KMS-11 (cell line): ENCODE measurements at regions not wholly inside any gene's neighbourhood (a gene's known extent, or its start where the extent isn't known, plus 50 kb on each side); places are given as distances from the start of the nearest gene placed in this dataset.

ENCODE experiments used
- H2AFZ ChIP-seq: fragments of 200-600 bp; sonication (generic); 2 replicates; pipeline ENCODE4 v1.6.1; 2016; ENCODE audit warnings: antibody characterized with exemption, mixed run types, low read depth
- H3K27ac ChIP-seq: fragments of 200-600 bp; sonication (generic); 2 replicates; pipeline ENCODE4 v1.6.1; 2016; ENCODE audit warnings: mild to moderate bottlenecking, mixed run types
- H3K27me3 ChIP-seq: fragments of 200-600 bp; sonication (generic); 2 replicates; pipeline ENCODE4 v1.6.1; 2017; ENCODE audit warnings: mild to moderate bottlenecking, low read depth, mixed run types, moderate library complexity; ENCODE audit not compliant: insufficient read depth
- H3K36me3 ChIP-seq: fragments of 200-600 bp; sonication (generic); 2 replicates; pipeline ENCODE4 v1.6.1; 2017; ENCODE audit warnings: mild to moderate bottlenecking, mixed run types; ENCODE audit not compliant: insufficient read depth
- H3K4me1 ChIP-seq: fragments of 200-600 bp; sonication (generic); 2 replicates; pipeline ENCODE4 v1.6.1; 2016; ENCODE audit warnings: mild to moderate bottlenecking, low read depth, mixed run types; ENCODE audit not compliant: poor library complexity, severe bottlenecking
- H3K4me2 ChIP-seq: fragments of 200-600 bp; sonication (generic); 2 replicates; pipeline ENCODE4 v1.7.0; 2016; ENCODE audit warnings: mild to moderate bottlenecking, mixed run types
- H3K4me3 ChIP-seq: fragments of 200-600 bp; sonication (generic); IDR thresholded peaks from 2 replicates; pipeline ENCODE4 v1.6.1; 2017; ENCODE audit warnings: low read depth, low read length, mixed read lengths; ENCODE audit not compliant: insufficient read depth
- H3K79me2 ChIP-seq: fragments of 200-600 bp; sonication (generic); 2 replicates; pipeline ENCODE4 v1.6.1; 2016; ENCODE audit warnings: low read depth, mixed run types; ENCODE audit not compliant: insufficient read depth
- H3K9ac ChIP-seq: fragments of 200-600 bp; sonication (generic); 2 replicates; pipeline ENCODE4 v1.6.1; 2016; ENCODE audit warnings: mild to moderate bottlenecking, mixed run types
- H4K20me1 ChIP-seq: fragments of 200-600 bp; sonication (generic); 2 replicates; pipeline ENCODE4 v1.6.1; 2016; ENCODE audit warnings: mild to moderate bottlenecking, mixed run types; ENCODE audit not compliant: insufficient read depth
- CTCF ChIP-seq: fragments of 200-600 bp; sonication (generic); conservative IDR thresholded peaks from 2 replicates; pipeline ENCODE4 v1.6.1; 2017; ENCODE audit warnings: low read depth, mild to moderate bottlenecking, antibody characterized with exemption, low read length, moderate library complexity, mixed read lengths

GRCh38 chr17:33491871-33492481 is 198.9 kb upstream of the ASIC2 start:
- Histone ChIP-seq H3K27ac (no peak overlapping the region), H4K20me1 (no peaks in the 10 kb centered on the region), H3K4me2 (no peak overlapping the region), H3K36me3 (no peaks in the 10 kb centered on the region), H3K27me3 (no peaks in the 10 kb centered on the region), H3K79me2 (no peaks in the 10 kb centered on the region), H3K4me1 (no peaks in the 10 kb centered on the region), H3K9ac (no peak overlapping the region), H3K4me3 (no peak overlapping the region), H2AFZ (no peak overlapping the region)
- no peak for TF ChIP-seq CTCF

GRCh38 chr17:33492731-33493265 is 199.7 kb upstream of the ASIC2 start:
- no peak for TF ChIP-seq CTCF
- H3K4me2 ChIP-seq = no peak overlapping the region

GRCh38 chr17:33493566-33493965 is 200.5 kb upstream of the ASIC2 start:
- H3K4me3 ChIP-seq = no peak overlapping the region
- H3K9ac ChIP-seq = no peak overlapping the region
- H3K4me2 ChIP-seq = no peak overlapping the region
- no peaks in the 10 kb centered on the region for H3K4me1 ChIP-seq
- no peak for TF ChIP-seq CTCF
- no peaks in the 10 kb centered on the region for H4K20me1 ChIP-seq
- H2AFZ ChIP-seq = no peak overlapping the region
- H3K36me3 ChIP-seq = no peaks in the 10 kb centered on the region
- H3K79me2 ChIP-seq = no peaks in the 10 kb centered on the region
- no peak overlapping the region for H3K27ac ChIP-seq
- H3K27me3 ChIP-seq = no peaks in the 10 kb centered on the region

More at GRCh38 chr17:33492731-33493265, 199.7 kb upstream of the ASIC2 start:
- H3K79me2 ChIP-seq = no peaks in the 10 kb centered on the region
- no peaks in the 10 kb centered on the region for H4K20me1 ChIP-seq
- no peaks in the 10 kb centered on the region for H3K27me3 ChIP-seq
- no peaks in the 10 kb centered on the region for H3K4me1 ChIP-seq
- no peak overlapping the region for H3K4me3 ChIP-seq
- H3K9ac ChIP-seq = no peak overlapping the region
- no peak overlapping the region for H2AFZ ChIP-seq
- H3K27ac ChIP-seq = no peak overlapping the region
- H3K36me3 ChIP-seq = no peaks in the 10 kb centered on the region

GRCh38 chr17:33494151-33494550 is 201.1 kb upstream of the ASIC2 start:
- Histone ChIP-seq H3K9ac (no peak overlapping the region), H3K4me3 (no peak overlapping the region), H3K36me3 (no peaks in the 10 kb centered on the region), H3K27ac (no peak overlapping the region), H3K4me1 (no peaks in the 10 kb centered on the region), H3K27me3 (no peaks in the 10 kb centered on the region), H4K20me1 (no peaks in the 10 kb centered on the region), H3K4me2 (no peak overlapping the region), H2AFZ (no peak overlapping the region), H3K79me2 (no peaks in the 10 kb centered on the region)
- TF ChIP-seq CTCF = no peak
